ENCODE measurements at regions not wholly inside any gene's neighbourhood (a gene's known extent, or its start where the extent isn't known, plus 50 kb on each side); places are given as distances from the start of the nearest gene placed in this dataset.
A peak's percentile ranks its signal among the peaks of the same experiment; 100 is the strongest.

DNA sequence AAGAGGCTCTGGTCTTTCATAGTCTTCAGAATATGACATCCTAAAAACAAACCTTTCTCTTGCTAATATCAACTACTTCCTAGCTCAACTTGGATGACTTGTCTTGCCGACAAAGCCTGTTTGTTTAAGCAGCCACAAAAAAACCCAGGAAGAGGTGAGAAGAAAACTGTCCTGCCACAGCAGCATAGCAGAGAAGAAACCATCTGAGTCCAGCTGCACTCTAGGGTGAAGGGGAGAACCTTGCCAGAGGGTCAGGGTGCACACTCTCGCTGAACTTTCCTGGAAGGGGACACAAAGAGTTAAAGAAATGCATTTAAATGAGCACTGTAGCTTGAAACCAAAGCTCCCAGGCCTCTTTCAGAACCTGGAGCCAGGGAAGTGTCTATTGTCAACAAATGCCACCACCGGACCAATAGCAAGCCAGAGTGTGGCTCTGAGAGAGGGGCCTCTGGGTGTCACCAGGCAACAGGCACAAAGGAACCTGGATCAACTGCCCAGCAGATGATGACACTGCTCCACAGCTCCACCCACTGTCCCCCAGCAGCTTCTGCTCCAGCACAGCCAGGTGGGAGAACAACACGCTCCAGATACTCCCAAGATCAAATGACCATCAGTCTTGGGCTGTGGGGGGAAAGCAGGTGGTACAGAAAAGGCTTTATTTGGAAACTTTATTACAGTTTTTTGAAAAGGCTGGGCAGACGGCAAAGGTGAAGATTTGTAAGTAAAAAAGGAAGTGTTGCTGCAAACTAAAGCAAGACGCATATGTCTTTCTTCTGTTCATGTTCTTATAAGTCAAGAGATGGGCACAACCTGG is 105.7 kb downstream of the RASSF10 start (continued):
- TF ChIP-seq, protein P1, sequence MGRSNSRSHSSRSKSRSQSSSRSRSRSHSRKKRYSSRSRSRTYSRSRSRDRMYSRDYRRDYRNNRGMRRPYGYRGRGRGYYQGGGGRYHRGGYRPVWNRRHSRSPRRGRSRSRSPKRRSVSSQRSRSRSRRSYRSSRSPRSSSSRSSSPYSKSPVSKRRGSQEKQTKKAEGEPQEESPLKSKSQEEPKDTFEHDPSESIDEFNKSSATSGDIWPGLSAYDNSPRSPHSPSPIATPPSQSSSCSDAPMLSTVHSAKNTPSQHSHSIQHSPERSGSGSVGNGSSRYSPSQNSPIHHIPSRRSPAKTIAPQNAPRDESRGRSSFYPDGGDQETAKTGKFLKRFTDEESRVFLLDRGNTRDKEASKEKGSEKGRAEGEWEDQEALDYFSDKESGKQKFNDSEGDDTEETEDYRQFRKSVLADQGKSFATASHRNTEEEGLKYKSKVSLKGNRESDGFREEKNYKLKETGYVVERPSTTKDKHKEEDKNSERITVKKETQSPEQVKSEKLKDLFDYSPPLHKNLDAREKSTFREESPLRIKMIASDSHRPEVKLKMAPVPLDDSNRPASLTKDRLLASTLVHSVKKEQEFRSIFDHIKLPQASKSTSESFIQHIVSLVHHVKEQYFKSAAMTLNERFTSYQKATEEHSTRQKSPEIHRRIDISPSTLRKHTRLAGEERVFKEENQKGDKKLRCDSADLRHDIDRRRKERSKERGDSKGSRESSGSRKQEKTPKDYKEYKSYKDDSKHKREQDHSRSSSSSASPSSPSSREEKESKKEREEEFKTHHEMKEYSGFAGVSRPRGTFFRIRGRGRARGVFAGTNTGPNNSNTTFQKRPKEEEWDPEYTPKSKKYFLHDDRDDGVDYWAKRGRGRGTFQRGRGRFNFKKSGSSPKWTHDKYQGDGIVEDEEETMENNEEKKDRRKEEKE (IDR thresholded peaks at IDR 0.05): no peak
- TF ChIP-seq, protein P2, sequence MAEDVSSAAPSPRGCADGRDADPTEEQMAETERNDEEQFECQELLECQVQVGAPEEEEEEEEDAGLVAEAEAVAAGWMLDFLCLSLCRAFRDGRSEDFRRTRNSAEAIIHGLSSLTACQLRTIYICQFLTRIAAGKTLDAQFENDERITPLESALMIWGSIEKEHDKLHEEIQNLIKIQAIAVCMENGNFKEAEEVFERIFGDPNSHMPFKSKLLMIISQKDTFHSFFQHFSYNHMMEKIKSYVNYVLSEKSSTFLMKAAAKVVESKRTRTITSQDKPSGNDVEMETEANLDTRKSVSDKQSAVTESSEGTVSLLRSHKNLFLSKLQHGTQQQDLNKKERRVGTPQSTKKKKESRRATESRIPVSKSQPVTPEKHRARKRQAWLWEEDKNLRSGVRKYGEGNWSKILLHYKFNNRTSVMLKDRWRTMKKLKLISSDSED (CRISPR knock-in tag; IDR thresholded peaks at IDR 0.05): no peak
- TF ChIP-seq ZNF75D (CRISPR knock-in tag; IDR thresholded peaks at IDR 0.05; ENCODE audit: borderline replicate concordance) (no peak), ZNF282 (IDR thresholded peaks at IDR 0.05; ENCODE audit: partially characterized antibody) (no peak), SOX6 (IDR thresholded peaks at IDR 0.05) (no peak), SOX6 (CRISPR knock-in tag; IDR thresholded peaks at IDR 0.05) (peak; percentile 89), TAF1 (CRISPR knock-in tag; IDR thresholded peaks at IDR 0.05) (no peak), HES4 (CRISPR knock-in tag; IDR thresholded peaks at IDR 0.05; ENCODE audit: borderline replicate concordance) (no peak), ZNF225 (CRISPR knock-in tag; IDR thresholded peaks at IDR 0.05) (no peak), IRF2 (CRISPR knock-in tag; IDR thresholded peaks at IDR 0.05) (no peak), ZNF136 (CRISPR knock-in tag; IDR thresholded peaks at IDR 0.05; ENCODE audit: low read depth) (no peak), ASH2L (IDR thresholded peaks at IDR 0.05; ENCODE audit: insufficient read length, low read depth, low read length) (peak; percentile 87), RBFOX2 (IDR thresholded peaks at IDR 0.05; ENCODE audit: low read depth, low read length) (no peak), PPARG (CRISPR knock-in tag; conservative IDR thresholded peaks at IDR 0.05) (no peak), GATA4 (IDR thresholded peaks at IDR 0.05; ENCODE audit: borderline replicate concordance, low read depth) (no peak), ERF (CRISPR knock-in tag; IDR thresholded peaks at IDR 0.05) (peak; percentile 43; the same call in 1 of the 2 replicates), MED13 (CRISPR knock-in tag; IDR thresholded peaks at IDR 0.05) (no peak), GABPB1 (CRISPR knock-in tag; IDR thresholded peaks at IDR 0.05) (no peak), ZNF878 (CRISPR knock-in tag; IDR thresholded peaks at IDR 0.05) (0 out of 2 replicates have a peak, but pooled peaks have one; percentile 57), ZNF546 (CRISPR knock-in tag; conservative IDR thresholded peaks at IDR 0.05) (no peak)
- TF ChIP-seq, protein P3, sequence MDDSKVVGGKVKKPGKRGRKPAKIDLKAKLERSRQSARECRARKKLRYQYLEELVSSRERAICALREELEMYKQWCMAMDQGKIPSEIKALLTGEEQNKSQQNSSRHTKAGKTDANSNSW (CRISPR knock-in tag; IDR thresholded peaks at IDR 0.05; ENCODE audit: borderline replicate concordance): no peak
- TF ChIP-seq, protein P4, sequence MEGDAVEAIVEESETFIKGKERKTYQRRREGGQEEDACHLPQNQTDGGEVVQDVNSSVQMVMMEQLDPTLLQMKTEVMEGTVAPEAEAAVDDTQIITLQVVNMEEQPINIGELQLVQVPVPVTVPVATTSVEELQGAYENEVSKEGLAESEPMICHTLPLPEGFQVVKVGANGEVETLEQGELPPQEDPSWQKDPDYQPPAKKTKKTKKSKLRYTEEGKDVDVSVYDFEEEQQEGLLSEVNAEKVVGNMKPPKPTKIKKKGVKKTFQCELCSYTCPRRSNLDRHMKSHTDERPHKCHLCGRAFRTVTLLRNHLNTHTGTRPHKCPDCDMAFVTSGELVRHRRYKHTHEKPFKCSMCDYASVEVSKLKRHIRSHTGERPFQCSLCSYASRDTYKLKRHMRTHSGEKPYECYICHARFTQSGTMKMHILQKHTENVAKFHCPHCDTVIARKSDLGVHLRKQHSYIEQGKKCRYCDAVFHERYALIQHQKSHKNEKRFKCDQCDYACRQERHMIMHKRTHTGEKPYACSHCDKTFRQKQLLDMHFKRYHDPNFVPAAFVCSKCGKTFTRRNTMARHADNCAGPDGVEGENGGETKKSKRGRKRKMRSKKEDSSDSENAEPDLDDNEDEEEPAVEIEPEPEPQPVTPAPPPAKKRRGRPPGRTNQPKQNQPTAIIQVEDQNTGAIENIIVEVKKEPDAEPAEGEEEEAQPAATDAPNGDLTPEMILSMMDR (CRISPR knock-in tag; IDR thresholded peaks at IDR 0.05): peak; percentile 94

All from HepG2 (cell line).